HG03095 (cell line): ENCODE measurements at regions not wholly inside any gene's neighbourhood (a gene's known extent, or its start where the extent isn't known, plus 50 kb on each side); places are given as distances from the start of the nearest gene placed in this dataset.

Experiments used
- ATAC-seq: cut with Tn5 transposase; IDR thresholded peaks from one replicate; pipeline ENCODE4 v1.9.1; 2021; ENCODE audit warnings: moderate library complexity; ENCODE audit not compliant: unreplicated experiment

DNA sequence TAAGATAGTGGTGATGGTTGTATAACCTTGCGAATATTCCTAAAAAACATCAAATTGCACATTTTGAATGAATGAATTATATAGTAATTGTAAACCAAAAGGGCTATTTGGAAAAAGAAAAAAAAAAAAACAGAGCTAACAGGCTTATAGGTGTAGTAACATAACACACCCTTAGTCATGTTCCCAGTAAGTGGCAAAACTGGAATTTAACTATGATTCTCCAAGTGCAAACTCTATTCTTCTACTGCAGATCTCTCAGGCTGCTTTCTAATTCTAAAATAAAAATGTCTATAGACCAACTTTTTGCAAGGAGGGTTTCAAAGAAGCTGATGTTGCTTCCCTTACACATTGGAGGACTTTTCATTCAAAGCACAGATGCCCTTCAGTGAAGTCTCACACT lies 293.2 kb upstream of the MON1B start:
- no peak for ATAC-seq

DNA sequence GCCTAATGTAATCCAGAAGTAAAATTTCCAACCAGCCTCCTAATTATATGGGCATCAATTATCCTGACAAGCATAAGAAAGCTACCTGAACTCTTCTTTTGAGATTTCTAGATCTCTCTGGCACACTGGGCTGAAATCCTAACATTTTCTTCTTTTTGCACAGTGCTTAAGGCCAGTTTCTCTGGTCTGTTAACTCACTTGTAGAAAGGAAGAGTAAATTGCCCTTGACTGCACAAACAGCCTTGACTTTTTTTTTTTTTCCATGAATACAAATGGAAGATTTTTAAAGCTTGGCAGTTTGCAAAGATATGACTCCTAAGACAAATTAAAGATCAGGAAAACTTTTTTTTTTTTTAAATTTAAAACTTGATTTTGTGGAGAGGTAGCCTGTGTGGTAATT lies 291.2 kb upstream of the MON1B start:
- no peak for ATAC-seq

DNA sequence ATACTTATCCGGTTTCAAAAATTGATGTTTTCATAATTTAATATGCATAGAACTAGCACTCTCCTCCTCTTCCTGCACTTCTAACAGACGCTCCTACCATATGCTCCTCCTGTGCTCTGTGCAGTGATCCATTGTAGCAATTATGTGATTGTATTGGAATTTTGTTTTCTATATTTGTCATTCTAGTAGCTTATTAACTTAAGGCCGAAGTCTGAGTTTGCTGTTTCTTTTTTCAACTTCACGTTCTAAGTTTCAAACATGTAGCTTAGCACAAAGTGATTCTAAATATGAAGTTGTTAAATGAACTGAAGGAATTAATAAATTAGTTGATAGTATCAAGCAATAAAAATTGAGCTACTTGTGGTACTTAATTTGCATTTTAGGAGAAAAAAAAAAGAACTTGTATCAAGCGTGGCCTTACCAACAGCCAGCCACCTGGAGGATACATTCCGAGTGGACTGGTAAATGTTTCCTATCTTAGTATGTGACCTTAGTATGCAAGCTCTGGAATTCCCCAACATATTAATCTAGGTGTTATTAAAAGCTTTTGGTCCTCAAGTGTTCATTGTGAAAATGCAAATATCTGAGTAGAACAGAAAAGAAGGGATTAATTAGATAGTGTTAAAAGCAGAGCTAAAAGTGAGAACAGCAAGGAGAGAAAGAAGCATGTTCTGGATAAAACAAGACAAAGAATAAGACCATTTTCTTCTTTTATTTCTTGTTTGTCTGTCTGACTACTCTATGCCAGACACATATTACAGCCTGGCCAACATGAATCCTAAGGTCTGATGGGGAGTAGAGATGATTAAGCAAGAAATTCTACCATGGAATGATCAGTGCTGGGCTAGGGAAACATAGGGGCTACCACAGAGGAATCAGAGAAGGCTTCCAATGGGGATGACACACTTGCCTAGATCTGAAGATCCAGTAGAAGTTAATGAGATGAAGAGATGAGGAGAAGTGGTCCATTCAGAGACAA lies 290.4 kb upstream of the MON1B start:
- ATAC-seq, result no peak

DNA sequence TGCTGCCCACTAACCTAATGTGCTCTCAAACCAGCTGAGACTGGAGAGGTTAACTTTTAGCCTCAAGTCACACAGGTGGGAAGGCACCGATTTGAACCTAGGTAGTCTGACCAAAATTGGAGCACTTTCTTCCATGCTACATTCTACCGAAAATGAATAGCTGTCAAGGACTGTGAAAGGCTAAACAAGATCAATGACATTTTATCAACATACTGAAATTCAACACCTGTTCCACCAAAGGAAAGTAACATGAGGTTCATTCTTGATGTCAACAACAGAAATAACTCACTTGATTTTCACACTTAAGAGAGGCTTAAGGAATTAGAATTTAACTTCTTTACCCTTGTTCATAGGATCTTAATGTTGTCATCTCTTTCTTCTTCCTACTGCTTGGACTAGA lies 284.4 kb upstream of the MON1B start:
- no peak for ATAC-seq

DNA sequence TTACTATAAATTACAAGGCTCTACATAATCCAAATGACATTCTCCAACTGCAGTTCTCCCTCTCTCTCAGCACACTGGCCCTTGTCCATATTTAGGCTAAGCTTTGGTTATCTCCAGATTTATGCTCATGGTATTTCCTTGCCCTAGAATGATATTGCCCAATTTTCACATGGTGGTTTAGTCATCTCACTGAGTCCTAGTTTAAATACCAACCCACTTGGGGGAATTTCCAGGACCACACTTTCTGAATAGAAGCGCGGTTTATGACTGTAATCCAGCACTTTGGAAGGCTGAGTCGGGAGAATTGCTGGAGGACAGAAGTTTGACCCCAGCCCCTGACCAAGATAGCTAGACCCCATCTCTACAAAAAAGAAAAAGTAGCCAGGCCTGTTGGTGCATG lies 280.1 kb upstream of the MON1B start:
- ATAC-seq, result no peak

DNA sequence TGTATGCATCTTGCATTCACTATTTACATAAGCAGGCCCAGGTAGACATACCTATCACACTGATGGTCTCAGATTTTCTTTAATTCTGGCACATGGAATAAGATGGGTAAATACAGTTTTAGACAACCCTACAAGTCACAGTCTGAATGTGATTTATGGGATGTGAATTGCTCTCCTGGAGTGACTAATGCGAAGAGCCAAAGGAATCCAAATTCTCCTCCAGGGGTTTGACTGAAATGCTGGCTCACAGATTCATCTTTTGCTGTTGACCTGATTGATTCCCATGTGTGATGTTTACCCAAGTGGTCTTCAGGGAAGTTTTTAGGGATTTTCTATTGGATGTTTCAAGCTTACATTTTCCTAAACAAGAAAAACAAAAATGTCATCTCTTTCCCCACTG lies 277.9 kb upstream of the MON1B start:
- no peak for ATAC-seq

DNA sequence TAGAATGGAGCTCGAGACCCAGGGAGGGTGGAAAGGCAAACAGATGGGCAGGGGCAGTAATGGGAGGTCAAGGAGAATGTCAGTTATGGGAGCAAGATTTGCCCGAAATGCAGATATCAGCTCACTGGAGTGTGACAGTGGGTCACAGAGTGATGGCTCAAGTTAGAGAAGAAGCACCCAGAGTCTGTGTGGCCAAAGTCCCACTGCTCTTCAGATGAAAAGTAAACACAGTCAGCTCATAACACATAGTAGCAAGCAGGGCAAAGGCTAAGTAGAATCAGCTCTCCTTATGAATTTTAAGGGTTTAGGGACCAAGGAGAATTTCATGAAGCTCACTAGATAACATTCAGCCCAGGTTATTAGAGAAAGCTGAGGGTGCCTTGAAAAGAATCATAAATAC lies 264.9 kb upstream of the MON1B start:
- ATAC-seq, result no peak

DNA sequence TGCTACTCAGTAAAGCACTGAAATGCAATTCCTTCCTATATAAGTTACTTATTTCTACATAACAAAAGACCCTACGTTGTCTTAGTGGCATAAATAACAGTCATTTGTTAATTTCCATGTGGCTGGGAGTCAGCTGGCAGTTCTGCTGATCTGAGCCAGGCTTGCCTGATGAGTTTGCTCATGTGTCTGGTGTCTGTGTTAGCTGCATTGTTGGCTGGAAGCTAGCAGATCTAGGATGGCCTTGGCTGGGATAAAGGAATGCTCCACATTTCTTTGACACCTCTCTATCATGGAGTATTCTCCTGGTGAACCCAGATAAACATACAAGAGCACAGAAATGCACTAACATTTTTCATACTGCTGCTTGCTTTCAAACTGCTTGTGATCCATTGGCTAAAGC lies 264.4 kb upstream of the MON1B start:
- no peak for ATAC-seq

DNA sequence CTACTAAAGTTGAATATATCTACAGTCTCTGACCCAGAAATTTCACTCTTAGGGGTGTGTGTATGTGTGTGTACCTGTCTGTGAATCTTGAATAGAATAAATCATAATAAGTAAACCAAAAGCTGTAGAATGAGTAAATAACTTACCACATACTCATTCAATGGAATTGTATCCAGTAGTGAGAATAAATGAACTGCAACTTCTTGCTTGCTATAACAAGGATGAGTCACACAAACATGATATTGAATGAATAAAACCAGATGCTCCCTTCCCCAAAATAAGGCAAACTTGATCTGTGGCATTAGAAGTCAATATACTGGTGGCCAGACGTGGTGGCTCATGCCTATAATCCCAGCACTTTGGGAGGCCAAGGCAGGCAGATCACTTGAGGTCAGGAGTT lies 259.8 kb upstream of the MON1B start:
- ATAC-seq, result no peak

DNA sequence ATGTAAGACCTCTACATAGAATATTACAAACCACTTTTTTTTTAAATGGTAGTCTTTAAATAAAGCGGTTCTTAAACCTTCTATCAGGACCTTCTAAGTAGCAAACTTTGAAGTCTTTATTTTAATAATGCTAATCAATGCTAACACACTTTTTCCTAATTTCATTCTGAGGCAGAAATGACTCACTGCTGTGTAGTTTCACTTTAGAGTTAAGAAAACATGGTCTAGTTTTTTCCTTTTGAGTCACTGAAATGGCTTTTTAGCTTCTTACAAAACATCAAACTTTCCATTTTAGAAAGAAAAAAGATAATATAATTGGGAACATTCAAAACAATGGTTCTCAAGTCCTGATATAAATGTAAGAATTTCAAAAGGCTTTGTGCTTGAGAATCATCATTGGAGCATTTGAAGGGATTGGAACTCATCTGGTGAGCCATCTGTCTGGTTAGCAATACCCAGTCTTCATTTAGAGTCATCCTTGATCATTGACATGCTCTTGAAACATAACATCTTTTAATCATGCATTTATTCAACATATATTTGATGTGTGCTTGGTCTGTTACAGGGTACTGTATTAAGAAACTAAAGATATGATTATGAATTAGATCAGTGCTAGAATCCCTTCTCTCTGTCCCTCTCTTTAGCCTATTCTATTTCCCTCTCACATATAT lies 258.3 kb upstream of the MON1B start:
- no peak for ATAC-seq

DNA sequence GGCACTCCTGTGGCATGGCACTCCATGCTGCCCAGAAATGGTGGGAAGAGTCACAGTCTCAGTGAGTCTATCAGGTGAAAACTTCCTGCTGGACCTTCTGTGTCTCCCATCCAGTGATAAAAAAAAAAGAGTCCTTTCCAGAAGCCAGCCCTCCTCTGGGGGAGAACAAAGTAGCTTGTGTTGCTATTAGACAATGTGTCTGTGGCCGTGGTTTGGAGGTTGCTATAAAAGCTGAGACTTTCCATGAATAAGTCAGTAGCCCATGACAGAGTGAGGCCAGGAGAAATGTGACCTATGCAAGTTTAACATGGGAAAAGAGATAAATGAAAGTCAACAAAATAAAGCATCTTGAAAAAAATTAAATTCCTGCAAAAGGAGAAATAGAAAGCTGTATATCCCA lies 250.7 kb upstream of the MON1B start:
- ATAC-seq, result no peak

DNA sequence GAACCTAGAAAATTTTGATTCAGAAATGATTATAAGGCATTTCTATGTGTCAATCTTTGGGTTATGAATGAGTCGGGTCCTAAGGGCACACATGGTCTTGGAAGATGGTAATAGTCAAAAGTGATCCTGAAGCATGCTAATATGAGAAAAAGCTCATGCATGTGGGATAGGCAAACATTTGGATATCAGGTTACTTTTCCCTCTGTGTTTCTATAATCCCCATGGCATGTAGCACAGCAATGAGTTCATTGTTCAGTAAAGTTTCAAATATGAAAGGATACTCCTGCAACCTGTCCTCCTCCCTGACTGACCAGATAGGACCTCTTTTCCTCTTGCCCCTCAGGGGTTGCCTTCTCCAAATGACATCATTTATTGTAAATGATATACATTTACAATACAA lies 249.9 kb upstream of the MON1B start:
- ATAC-seq, result no peak

DNA sequence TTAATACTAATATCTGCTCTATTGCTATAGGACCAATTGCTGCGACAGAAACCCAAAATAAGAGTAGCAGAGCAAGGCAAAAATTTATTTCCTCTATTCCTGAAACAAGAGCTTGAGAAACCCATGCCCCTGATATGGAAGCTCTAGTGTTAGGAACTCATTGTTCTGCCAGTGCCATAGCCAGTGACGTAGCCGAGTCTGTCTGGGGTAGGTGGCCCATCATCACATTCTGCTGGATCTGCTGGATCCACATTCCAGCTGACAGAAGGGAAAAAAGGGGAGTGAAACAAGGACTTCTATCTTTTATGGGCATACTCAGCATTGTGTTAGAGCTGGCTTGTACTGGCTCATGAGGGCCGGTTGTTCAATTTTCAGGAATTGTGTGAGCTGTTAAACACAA lies 248.9 kb upstream of the MON1B start:
- no peak for ATAC-seq

DNA sequence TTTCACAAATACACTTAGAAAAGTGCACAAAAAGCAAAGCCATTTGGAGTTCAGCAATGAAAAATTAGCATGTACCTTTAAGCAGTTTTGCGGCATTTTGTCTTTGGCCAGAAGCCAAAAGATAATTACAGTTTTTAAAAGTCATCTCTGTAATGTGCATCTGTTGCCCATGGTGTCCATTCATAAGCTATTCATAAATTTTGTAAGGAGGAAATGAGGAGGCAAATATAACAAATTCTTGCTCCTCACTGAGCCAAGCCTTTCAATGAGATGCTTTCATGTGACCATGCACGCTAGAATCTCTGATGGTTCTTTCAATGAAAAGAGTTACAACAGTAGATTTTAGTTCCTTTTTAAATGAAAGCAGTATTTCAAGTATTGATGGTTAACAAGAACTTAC lies 247.1 kb upstream of the MON1B start:
- no peak for ATAC-seq

DNA sequence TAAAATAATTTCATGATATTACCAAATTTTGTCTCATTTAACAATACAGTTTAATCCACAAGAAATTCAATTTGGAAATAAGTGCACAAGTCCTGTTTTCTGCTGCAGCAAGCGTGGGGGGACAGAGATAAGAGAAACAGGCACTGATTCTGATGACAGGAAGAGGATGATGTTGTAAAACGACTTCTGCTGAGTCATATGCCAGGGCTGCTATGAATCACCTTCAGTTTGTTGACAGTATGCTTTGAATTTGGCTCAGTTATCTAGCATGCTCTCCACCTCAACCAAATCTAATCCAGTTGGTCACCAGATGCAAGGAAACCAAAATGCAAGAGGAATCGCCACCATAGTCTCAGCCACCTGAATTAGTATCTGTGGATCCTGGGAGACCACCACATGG lies 244.1 kb upstream of the MON1B start:
- no peak for ATAC-seq

DNA sequence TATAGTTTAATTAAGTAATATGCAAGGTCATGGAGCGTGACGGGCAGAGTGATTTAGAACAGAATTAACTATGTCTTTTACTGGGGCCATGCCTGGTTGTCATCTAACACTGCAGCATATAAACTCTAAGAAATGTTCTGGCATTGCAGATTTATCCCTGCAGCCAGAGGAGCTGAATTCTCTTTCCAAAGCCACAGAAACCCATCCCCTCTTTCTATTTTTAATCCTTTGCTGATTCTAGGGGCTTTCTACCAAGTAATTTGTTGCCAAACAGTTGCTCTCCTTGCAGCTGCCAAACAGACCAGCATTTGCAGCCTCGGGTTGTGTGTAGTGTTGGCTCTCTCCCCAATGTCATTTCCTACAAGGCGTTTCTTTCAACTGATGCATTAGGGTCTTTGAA lies 243.2 kb upstream of the MON1B start:
- ATAC-seq, result no peak

DNA sequence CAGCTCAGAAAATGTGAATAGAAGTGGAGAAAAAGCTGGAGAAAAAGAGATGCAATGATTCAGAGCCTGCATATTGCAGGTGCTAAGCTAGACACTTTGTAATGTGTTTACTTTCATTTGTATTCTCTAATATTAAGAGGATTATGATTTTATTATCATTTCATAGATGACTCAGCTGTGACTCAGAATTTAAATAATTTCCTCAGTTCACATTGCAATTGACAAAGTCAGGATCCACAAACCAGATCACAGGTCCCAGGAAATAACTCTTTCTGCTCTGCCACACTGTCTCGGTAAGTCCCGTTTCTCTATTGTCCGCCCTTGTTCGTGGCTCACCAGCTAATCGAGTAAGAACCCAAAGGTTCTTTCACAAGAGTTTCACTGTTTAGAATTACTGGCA lies 235.4 kb upstream of the MON1B start:
- no peak for ATAC-seq

DNA sequence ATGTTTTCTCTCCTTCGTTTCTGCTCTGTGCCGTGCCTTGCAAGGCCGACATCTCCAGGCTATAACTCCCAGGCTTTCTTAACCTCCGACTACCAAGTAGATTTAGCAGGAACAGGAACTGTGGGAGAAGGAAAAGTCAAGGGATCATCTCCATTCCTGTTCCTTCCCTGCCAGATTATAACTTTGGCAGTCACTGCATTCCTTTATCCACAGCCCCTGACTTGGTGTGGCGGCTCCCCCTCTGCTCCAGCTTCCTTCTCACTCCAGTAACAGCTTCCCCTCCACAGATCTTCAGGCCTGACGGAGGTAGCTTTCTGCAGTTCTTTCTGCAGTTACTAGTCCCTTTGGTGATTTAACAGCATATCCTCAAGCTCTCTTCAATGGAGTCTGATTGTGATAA lies 234.6 kb upstream of the MON1B start:
- no peak for ATAC-seq

DNA sequence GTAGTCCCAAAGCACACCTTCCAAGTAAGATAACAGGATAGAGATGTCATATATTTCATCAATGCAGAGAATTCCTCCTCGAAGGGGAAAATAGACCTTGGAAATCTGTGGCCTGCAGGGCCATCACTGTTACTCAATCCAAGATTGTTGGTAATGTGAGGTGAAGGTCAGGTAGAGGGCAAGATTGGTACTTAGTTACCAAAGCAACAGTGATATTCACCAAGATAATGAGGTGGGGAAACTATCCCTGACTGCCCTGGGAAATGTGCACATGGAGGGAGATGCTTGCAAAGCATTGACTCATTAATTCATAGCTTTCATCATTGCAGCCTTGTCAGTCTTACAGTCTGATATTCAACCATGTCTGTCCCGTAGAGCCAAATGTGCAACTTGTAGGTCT lies 234.1 kb upstream of the MON1B start:
- ATAC-seq, result no peak

DNA sequence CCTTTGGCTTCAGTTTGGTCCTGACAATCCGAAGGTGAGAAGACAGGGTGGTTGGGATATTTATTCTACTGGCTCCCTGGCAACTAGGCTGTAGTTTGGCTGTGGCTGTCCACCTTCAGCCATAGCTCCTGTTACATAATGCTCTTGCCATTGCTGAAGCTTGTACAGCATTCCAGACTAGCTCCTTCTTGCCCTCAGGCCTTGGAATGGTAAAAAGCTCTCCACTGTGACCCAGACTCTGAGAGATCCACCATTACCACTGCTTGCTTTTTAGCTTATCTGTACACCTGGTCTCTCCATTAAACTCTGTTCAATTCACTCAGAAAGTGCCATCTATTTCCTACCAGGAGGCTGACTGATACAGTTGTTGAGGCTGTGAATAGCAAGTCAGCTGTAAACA lies 231.8 kb upstream of the MON1B start:
- no peak for ATAC-seq

DNA sequence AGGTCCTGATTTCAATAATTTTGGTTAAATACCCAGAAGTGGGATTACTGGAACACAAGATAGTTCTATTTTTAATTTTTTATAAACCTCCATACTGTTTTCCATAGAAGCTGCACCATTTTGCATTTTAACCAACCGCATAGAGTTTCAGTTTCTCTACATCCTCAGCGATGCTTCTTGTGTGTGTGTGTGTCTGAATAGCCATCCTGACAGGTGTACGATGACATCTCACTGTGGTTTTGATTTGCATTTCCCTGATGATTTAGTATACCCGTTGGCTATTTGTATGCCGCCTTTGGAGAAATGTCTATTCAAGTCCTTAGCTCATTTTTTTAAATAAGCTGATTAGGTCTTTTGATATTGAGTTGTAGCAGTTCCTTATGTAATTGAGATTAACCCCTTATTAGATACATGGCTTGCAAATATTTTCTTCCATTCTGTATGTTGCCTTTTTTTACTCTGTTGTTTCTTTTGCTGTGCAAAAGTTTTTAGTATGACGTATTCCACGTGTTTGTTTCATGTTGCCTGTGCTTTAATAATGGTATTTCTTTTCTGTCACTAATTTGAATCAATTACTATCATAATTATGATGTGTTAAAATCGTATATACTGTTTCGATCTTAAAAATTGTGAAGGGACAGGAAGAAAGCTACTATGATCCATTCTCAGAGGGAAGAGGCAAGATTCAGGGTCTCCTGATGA lies 227.2 kb upstream of the MON1B start:
- ATAC-seq, result peak; percentile 67
